Stimulated activated CD4-positive, alpha-beta T cell treated with anti-CD3 and anti-CD28 coated beads, Interleukin-4, amount 100 ng/mL, for 48 hours (primary cell): ENCODE measurements at regions not wholly inside any gene's neighbourhood (a gene's known extent, or its start where the extent isn't known, plus 50 kb on each side); places are given as distances from the start of the nearest gene placed in this dataset.

Experiments used
- DNase-seq, 2 donors: peaks; one replicate each; pipeline ENCODE4 v3.0.0-alpha.2; 2020; ENCODE audit warnings: low read depth in 2 of 2

DNA sequence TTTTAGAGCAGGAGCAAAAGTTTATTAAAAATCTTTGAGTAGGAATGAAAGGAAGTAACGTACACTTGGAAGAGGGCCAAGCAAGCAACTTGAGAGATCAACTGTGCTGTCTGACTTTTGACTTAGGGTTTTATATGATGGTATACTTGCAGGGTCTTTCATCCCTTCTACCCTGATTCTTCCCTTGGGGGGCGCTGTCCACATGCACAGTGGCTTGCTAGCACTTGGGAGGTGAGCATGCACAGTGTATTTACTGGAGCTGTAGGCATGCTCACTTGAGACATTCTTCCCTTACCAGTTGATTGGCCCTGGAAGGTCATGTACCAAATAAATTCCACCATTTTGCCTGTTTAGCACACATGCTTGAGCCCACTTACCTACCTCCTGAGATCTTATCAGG lies 1001.3 kb upstream of the ADGRL2 start:
- no peak for DNase-seq

DNA sequence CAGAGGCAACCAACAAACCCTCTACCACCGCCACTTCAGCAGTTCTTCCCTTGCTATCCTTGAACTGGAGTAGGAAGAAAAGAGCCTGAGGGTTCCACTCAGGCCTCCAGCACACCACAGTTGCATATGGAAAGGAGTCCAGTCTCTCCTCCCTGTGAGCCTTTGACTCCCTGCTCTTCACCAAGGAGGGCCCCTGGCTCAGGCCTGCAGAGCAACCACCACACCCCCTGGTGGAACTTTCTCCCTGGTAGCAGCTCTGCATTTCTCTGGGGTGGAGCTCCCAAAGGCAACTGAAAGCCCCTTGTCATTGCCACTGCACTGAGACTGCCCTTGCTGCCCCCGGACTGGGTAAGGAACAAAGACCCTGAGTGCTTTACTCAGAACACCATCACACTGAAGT lies 1021.5 kb upstream of the ADGRL2 start:
- no peak for DNase-seq

- DNase-seq: no peak
Measured at GRCh38 chr1:80778094-80778840, 1022.5 kb upstream of the ADGRL2 start.

- no peak for DNase-seq
Measured at GRCh38 chr1:80776266-80776665, 1024.5 kb upstream of the ADGRL2 start.

DNA sequence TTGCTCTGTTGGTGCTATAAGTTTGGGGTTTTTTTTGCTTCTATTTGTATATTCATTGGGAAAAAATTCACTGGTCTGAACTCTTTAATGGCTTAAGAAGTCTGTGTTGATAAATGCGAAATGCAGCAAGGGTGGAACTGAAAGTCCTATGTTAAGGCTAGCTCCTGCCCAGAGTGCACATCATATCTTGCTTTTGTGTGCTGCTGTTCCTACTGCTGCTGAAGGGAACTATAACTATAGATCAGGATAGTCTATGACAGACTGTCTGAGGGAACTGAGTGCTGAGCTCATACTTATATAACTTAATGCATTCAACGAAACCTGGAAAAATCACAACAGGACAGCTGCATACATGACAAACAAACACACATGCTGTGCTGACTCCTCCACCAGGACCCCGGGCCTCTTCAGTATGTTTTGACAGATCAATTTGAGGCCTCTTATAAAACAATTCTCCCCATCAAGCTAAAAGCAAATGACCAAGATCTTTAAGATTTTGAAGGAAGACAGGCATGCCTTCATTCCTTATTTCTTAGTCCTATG lies 1031.5 kb upstream of the ADGRL2 start:
- DNase-seq: no peak

- no peak for DNase-seq
Measured at GRCh38 chr1:80767711-80768110, 1033.0 kb upstream of the ADGRL2 start.

GRCh38 chr1:80759354-80759753 lies 1041.4 kb upstream of the ADGRL2 start:
- DNase-seq: no peak

DNA sequence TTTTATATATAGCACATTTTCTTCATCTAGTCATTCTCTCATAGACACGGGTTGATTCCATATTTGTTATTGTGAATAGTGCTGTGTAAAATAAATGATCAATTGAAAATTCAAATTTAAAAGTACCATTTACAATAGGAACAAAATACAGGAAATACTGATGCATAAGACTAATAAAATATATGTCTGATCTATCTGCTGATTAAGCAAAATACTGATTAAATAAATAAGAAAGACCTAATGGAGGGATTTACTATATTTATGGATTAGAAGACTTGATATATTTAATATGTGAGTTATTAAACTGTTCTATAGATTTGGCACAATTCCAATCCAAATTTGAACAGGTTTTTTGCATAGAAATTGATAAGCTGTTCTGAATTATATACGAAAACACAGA lies 1044.8 kb upstream of the ADGRL2 start:
- DNase-seq: no peak

- DNase-seq: no peak
Measured at GRCh38 chr1:80751204-80751603, 1049.5 kb upstream of the ADGRL2 start.

DNA sequence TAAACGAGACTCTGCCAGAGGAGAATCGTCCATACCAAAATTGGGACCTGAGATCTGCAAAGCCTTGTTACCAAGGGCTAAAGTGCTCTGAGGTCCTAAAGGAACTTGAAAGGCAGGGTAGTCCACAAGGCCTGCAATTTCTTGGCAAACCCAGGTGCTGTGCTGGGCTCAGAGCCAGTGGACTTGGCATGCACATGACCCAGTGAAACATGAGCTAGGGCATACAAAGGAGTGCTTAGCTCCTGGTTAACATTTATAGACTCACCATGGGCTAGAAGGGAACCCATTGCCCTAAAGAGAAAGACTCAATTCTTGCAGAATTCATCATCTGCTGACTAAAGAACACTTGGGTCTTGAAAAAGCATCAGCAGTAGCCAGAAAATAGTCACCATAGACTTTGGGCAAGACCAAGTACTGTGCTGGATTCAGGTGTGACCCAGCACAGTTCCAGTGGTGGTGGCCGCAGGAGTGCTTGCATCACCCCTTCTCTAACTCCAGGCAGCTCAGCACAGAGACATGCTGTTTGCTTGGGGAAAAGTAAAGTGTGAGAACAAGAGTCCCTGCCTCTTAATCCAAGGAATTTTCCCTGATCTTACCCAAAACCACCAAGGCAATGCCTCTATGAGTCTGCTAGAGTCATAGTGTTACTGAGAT lies 1069.4 kb upstream of the ADGRL2 start:
- DNase-seq: no peak

DNA sequence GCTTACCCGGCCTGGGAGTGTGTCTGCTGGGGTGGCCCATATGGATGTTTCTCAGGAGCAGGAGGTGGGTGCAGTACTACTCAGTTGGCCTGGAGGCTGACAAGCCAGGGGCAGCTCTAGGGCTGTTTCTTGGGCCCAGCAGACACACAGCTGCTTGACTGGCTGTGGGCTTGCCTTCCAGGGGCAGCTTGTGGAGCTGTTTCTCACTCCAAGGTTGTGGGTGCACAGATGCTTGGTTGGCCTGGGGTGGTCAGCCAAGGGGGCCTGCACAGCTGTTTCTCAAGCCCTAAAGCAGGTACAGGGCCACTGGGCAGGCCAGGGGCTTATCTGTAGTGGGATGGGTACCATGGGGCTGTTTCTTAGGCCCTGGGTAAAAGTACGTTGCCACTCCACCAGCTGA lies 1078.1 kb upstream of the ADGRL2 start:
- no peak for DNase-seq

- DNase-seq: no peak
Measured at GRCh38 chr1:80706526-80706925, 1094.2 kb upstream of the ADGRL2 start.

DNA sequence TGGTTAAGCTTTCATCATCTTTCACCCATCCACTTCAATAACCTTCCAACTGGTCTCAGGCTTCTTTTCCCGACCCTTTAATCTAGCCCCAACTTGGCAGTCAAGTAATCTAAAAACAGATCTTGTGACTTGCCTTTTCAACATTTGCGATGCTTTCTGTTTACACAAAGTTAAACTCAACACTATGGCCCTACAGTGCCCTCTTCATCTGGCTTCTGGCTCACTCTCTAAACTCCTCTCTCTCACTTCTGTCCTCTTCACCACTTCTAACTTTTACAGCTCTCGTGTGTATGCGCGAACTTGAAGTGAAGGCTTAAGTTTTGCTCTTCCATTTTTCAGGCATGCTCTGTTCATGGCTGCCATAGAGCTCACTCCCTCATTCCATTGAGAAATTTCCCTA lies 1122.3 kb upstream of the ADGRL2 start:
- DNase-seq: no peak

GRCh38 chr1:80675454-80675853 lies 1125.3 kb upstream of the ADGRL2 start:
- DNase-seq: no peak

DNA sequence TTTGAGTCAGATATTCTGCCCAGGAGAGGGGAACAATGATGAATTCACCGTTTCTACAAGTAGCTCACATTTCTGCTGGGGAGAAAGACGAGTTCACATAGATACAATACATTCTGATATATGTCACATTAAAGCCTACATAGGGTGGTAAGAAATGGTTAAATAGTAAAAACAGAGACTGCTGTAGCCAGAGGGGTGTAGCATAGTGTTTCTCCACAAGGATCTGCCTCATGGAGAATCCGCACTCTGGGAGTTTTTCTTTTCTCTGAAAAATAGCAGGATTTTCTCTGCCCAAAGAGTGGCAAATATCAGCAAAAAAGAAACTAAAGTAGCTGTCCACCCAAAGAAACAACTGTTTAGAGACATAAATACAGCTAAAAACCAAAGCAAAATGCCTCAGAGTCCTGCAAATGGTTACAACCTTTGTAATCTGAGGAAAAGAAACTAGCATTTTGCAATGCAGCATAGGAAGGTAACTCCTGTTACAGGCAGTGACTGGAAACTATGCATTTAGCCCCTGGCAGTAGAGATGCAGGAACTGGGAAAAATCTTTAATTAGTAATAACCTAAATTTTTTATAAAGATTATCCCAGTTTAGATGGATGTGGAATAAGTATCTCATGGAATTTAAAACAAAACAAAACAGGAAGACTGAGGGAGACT lies 1126.7 kb upstream of the ADGRL2 start:
- no peak for DNase-seq

DNA sequence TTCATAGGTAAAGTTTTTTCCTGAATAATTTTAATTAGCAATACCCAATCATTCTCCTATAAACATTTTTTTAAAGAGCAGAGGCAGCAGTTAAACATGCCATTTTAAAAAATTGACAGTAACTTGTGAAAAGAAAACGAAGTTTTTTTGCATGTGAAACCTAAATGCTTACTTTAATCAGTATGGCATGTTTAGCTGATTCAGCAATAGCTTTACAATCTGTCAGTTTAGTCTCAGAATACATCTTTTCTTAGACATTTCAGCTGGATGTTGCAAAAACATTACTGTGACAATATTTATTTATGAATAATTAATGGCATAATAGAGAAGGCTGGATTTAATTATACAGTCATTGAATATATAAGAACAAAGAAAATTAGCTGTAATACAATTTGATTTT lies 1132.4 kb upstream of the ADGRL2 start:
- no peak for DNase-seq

GRCh38 chr1:80666073-80666472 lies 1134.7 kb upstream of the ADGRL2 start:
- DNase-seq: no peak

DNA sequence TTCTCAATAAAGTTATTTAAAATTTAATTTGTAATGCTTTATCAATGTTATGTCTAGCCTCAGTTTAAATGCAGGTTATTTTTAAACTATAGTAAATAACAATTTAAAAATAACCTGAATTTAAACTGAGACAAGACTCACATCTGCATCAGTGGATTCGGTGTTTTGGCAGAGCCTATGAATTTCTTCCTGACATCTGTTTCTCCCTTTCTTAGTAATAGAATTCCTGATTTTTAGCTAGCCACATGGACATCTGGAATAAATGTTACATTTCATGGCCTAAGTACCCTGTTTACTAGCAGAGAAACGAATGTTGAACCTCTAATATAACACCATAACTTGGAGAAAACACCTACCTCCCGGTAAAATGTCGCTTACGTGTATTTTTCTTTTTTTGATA lies 1141.6 kb upstream of the ADGRL2 start:
- no peak for DNase-seq

DNA sequence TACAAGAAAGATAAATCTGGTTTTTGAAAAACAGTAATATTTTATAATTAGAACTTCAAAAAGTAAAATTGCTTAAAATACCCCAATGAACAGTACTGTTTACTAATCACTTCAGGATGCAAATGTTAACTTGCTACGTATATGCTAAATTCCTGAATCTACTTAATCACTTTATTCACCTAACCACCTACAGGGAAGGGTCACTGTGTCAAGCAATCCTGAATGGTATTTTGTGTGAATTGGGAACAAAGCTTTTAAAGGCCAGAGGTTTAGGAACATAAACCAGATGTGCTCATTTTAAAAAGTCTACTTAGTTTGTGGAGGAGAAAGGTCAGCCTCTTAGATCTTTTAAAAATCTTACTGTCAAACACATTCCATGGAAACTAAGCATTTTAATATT lies 1143.0 kb upstream of the ADGRL2 start:
- DNase-seq: no peak

DNA sequence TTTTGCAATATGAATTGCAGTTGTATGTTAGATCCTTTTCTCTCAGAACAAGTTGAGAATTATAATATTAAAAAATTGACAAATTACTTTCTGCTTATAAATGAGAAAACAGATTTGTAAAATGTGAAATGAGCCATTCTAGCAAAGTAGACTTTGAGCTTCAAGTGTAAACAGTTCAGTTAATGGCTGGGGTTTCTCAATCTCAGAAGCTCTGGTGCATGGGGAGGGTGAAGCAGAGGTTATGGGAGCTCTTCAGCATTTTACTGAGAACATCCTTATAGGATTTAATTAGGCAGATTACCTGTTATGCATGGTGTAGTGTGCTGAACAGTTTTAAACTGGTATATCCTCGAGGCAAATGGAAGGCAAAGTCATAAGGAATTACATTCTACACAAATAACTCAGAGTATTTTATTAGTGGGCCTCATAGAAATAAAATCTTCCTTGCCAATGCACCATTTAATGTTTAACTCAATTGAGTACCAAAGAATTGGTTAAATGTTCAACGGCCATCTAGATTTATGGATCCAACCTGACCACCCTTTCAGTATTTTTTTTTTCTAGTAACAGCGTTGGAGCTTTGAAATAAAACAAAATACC lies 1143.6 kb upstream of the ADGRL2 start:
- DNase-seq: no peak

- DNase-seq: no peak
Measured at GRCh38 chr1:80656641-80657040, 1144.1 kb upstream of the ADGRL2 start.

DNA sequence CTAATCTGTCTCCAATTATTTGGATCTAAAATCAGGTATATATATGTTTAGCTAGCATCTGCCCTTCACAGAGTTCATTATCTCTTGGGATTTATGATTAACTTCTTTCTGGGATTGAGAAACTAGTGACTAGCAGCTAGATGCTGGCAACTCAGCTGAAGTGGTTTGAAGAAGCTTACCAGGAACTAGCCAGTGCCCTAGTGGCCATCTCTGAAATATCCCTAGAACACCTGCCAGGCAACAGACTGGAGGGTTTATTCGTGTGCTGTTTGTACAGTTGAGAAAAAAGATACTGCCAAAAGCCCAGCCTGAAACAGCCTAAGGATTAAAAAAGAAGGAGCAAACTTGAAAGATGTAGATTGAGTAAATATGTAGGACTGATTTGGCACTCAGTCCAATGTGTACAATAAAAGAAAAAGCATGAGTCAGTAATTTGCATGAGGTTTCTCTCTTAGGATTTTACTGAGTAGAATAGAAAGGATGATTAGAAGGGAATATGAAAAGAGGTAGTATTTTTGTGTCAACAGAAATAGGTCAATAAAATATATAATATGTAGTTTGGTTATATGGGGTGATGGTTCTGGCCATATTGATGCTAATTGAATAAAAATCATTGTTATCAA lies 1144.6 kb upstream of the ADGRL2 start:
- DNase-seq: no peak
